ENCODE measurements at regions not wholly inside any gene's neighbourhood (a gene's known extent, or its start where the extent isn't known, plus 50 kb on each side); places are given as distances from the start of the nearest gene placed in this dataset.
"Not testable (repeated sequence)": the region's sequence is repeated elsewhere in the genome, so short reads cannot be mapped to it uniquely, and the experiment has no call there.

DNA sequence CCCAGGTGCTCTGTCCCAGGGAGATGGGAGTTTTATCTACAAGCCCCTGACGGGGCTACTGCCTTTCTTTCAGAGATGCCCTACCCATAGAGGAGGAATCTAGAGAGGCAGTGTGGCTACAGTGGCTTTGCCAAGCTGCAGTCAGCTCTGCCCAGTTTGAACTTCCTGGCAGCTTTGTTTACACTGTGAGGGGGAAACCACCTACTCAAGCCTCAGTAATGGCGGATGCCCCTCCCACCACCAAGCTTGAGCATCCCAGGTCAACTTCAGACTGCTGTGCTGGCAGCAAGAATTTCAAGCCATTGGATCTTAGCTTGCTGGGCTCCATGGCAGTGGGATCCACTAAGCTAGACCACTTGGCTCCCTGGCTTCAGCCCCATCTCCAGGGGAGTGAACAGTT lies 53.1 kb upstream of the TMEM252 start:
- not testable (repeated sequence) for DNase-seq

DNA sequence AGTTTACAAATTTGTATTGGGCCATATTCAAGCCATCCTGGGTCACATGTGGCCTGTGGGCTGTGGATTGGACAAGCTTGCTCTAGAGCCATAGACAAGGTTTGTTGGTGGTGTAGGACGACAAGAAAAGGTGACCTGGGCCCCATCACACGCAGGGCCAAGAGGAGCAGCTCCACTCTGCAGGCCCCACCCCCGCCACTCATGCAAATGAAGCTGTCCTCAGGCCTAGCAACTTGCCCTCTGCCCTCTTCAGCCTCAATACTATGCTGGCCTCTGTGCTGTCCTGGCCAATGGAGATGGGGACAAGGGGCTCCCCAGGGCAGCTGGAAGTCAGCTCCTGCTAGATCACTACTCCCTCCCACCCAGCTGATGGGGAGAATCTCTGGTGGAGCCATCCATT lies 55.2 kb upstream of the TMEM252 start:
- no peak for DNase-seq

DNA sequence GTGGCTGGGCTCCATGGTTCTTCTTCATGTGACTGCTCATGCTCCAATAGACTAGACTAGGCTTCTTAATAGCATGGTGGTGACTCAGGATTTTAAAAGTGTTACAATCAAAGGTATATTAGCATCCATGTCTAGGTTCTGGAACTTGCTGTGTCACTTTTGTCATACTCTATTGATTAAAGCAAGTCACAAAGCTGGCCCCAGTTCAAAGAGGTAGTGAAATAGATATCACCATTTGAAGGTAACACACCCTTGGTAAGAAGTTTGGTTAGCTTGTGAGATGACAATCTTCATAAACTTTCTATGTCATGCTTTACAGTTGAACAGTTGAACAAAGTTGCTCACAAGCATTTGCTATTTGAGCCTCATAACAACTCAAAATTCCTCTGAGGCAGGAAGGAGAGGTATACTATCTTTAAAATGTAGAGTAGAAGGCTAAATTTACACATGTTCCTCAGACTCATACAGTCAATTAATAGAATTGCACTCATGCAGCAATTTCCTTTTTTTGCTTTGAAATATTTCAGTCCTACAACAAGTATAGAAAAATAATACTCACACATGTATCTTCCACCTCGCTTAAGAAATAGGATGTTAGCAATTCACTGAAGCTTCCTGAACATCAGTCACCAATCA lies 56.8 kb upstream of the TMEM252 start:
- DNase-seq, result no peak

DNA sequence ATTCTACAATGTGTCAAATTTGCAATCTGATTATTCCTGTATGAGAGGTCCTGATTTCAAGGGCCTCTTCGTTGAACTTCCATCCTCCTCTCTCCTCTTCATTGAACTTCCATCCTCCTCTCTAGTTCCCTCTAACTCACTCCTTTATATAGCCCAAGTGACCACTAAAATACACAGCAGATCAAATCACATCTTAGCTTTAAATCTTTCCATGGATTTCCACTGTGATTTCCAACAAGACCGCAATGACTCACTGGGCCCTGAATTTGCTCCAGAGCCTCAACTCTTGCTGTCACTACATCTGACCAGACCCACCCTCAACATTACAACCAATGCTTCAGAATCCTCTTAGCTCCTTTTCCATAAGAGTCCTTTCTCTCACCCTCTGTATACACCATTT lies 59.1 kb upstream of the TMEM252 start:
- no peak for DNase-seq

DNA sequence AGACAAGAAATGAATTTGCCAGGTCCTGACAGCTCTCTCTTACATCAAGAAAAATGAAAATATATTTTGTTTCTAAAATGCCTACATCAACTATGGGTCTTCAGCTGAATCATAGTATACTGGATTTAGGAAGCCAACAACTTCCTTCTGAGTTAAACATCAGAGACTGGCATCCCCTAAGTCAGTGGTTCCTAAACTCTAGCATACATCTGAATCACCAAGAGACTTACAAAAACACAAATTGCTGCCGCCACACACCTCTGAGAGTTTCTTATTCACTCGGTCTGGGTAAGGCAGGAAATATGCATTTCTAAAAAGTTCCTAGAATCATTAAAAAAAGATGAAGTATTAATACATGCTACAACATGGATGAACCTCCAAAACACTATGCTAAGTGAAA lies 60.4 kb upstream of the TMEM252 start:
- no peak for DNase-seq

DNA sequence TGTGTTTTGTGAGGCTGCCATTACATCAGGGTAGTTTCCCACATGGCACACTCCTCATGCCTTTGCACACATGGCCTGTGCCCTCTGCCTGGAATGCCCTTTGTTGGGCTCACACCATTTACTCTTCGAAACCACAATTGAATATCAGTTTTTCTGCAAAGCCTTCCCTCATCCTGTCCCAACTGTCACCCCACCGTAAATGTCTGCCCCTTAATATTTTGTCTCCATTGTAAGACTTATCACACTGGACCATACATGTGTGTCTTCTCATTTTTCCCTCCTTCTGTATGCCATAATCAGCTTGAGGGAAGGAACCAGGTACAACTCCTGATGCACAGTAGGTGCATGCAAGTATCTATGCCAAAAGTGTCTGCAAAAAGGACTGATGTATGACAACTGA lies 62.7 kb upstream of the TMEM252 start:
- DNase-seq, result no peak

DNA sequence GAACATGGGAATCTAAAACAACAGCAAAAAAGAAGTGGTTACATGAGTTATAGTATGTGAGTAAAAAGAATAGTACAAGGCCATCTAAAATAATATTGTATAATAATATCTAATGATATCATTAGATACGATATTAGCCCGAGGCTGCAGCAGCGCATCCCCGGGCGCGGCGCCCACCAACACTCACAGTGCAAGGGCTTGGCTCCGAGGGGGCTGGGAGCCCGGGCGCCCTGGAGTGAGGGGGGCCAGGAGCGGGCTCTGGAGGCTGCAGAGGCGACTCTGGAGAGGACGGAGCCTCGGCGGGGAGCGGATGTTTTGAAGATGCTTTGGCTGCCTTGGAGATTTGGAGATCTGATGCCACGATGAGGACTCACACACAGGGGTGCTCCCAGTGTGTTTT lies 68.1 kb upstream of the TMEM252 start:
- DNase-seq, result no peak

DNA sequence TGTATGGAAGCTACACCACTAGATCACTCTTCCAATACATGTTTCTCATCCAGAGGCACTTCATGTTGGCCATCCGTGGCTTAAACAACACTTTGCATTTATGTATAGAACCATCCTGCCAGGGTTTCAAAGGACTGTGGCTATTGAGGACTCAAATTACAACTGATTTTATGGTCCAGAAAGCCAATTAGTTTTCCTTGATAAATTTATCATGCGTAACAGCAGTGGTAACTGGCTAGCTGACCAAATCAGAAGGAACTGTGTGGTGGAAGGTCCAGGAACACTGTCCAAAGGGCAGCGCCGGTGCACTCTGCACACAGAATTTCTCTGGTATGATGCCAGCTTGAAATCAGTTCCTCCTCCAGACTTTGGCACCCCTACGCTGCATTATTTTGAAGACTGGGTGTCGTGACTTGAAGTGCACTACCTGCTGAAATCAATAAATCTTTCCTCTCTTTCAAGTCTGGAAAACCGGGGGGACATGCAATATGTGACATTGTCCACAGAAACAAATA lies 69.3 kb upstream of the TMEM252 start:
- no peak for DNase-seq

DNA sequence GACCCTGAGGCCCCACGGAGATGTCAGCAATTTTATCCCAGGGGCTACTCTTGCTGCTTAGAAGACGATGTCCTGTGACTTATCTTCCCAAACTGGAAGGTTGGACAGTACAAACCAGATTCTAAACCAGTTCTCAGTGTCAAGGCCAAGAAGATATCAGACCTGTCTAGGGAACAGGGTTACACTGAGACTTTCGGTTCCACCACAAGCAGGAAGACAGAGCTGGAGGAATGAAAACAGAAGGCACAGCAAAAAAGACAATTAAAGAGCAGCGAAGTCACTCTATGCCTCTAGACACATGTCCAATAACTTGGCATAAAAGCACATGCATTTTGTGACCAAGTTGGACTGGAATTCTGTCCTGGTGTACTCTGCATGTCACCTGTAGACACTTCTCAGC lies 73.4 kb upstream of the TMEM252 start:
- no peak for DNase-seq

DNA sequence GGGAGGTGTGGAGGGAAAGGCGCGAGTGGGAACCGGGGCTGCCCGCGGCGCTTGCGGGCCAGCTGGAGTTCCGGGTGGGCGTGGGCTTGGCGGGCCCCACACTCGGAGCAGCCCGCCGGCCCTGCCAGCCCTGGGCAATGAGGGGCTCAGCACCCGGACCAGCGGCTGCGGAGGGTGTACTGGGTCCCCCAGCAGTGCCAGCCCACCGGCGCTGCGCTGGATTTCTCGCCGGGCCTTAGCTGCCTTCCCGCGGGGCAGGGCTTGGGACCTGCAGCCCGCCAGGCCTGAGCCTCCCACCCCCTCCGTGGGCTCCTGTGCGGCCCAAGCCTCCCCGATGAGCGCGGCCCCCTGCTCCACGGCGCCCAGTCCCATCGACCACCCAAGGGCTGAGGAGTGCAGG lies 76.3 kb upstream of the TMEM252 start:
- DNase-seq, result not testable (repeated sequence)

DNA sequence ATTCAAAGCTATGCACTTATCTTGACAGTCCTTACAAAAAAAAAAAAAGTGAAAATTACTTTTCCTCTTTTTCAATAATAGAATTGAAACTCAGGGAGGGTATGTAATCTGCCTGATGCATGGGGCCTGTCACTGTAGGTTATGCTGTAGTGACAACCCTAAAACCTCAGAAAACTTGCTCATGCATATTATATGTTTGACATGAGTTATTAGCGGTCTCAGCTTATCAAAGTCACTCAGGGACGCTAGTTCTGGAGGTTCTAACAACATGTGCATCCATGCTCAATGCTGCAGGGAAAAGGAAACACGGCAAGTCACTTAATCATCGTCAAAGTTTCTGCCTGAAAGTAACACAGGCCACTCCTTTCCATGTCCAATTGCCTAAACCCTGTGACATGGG lies 78.4 kb upstream of the TMEM252 start:
- no peak for DNase-seq

DNA sequence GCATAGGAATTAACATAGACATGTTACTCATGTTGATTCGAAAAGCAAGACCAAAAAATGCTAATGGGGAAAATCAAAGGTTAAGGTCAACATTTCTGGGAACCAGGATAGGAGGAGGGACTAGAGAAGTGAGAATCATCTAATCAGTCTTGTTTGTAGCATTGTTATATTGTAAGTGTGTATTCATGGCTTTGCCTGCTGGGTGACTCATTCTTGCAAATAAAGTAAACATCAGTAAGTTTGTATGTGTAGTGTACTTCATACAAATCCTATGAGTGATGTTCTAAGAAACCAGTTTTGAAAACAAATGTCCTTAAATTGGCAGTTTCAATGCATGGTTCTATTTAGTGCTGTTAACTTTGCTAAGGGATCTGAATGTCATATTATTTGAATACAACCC lies 79.0 kb upstream of the TMEM252 start:
- DNase-seq, result no peak

DNA sequence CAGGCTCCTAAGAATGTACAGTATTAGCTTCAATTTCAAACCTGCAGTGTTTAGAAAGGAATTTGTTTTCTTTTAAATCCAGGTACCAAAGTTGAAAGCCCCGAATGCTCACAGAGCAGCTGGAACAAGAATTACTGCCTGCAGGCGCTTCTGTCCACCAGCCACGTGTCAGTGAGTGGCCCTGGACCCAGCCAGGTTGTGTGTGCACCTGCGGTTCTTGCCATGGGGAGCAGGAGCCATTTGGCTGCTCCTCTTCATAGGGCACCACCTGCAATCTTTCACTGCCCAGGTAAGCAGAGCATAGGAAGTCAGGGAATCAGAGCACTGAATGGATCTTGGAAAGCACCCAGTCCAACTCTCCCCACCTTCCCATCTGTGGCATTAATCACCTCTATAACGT lies 79.5 kb upstream of the PIP5K1B start:
- DNase-seq, result peak in 1 of 2 experiments; percentile 61

DNA sequence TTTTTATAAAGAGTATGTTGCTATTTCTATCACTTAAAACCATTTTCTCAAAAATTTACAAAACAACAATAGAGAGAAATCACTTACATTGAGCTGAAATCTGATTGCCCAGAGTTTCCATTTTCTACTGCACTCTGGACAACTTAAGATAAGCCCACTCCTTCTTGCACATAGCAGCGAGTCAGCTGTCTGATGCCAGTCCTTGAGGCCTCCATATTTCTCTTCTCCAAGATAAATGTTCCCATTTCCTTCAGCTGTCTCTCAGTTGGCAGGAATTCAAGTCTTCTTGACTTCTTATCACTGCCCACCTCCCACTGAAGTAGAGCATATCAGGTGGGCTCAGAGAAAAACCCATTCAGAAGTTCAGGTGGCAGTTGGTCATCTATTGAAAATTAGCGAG lies 78.5 kb upstream of the PIP5K1B start:
- DNase-seq, result no peak

DNA sequence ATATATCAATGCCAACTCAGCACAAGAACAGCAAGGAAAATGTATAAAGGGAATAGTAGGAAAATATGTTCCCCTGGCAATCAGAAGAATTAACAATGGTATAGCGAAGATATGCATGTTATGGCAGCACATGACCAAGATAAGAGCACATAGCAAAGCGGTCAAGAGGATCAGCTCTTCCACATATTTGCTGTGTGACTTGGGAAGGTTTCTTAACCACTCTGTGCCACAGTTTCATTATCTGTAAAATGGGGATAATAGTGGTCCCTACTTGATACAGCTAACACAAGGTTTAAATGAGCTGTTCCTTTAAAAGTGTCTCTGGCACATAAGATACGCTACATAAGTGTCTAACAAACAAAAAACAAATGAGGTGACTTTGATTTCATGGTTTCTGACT lies 77.9 kb upstream of the PIP5K1B start:
- no peak for DNase-seq

DNA sequence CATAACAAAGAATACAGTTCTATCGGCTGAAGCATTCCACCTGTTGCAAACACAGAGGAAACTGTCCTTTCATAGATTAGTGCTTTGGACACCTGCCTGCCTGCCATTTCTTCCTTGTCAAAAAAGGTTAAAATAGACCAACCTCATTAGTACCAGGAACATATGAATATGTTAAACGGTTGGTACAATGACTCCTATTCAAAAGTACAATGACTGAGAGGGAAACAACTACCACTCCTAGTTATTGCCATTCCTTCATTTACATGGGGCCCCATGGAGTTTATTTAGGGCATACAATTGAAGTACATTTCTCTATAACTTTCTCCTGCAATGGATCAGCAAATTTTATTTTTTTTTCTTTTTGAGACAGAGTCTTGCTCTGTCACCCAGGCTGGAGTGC lies 77.4 kb upstream of the PIP5K1B start:
- no peak for DNase-seq

DNA sequence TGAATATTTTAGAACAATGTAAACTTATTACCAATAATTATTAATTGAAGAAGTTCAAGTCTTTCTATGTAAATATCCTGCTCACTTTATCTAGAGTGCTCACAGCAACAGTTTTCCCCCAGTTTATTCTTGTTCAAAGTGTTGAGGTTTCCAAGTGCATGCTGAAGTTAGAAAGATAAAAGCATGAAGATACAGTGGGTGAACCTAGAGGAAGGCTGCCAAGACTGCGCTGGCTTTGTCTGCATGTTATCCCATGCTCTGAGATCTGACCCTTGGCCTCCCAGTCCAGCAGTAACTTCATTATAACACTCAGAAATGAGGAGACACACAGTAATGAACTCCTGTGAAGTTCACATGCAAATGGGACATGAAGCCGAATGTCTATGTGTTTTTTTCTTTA lies 76.0 kb upstream of the PIP5K1B start:
- DNase-seq, result no peak

DNA sequence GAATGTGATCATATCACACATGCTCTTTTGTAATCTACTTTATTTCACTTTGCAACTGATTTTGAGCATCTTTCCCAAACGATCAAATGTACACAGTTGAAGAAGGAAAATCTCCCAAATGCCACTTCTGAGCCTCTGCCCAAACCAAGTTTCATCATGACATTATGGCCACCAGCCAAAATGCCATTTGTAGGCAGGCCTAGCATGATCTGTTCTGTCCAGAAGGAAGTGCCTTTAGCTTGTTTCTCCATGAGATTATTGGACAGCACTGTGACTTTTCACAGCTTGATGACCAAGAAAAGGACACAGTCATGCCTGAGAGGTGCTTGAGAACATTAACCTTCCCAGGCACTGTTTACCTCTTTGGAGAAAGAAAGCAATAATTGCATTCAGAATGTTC lies 73.2 kb upstream of the PIP5K1B start:
- DNase-seq, result no peak

DNA sequence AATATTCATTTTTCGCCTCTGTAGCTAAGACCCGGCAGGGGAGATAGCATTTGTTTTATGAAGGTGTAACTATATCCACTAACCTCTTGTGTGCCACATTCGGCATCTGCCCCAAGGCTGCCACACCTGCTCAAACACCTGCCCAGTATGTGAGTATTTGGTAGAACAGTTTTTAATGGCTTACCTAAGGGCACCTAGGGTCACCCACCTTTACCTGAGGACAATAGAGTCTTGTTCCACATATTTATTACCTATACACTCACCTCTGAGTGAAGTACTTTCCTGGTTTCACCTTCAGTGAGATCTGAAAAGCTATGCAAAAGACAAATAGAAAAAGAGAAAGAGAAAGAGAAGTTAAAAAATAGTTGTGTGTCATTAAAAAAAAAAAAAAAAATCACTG lies 68.0 kb upstream of the PIP5K1B start:
- DNase-seq, result peak; percentile 49 to 85

DNA sequence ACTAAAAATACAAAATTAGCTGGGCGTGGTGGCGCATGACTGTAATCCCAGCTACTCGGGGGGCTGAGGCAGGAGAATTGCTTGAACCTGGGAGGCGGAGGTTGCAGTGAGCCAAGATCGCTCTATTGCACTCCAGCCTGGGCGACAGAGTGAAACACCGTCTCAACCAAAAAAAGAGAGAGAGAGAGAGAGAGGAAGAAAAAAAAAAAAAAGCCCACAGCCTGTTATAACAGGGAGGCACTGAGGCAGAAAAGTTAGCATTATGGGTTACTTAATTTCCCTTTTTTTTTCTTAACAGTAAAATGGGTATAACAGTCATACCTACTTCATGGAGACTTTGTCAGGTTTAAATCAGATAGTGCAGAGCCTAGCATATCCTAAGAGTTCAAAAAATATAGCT lies 65.8 kb upstream of the PIP5K1B start:
- not testable (repeated sequence) for DNase-seq

DNA sequence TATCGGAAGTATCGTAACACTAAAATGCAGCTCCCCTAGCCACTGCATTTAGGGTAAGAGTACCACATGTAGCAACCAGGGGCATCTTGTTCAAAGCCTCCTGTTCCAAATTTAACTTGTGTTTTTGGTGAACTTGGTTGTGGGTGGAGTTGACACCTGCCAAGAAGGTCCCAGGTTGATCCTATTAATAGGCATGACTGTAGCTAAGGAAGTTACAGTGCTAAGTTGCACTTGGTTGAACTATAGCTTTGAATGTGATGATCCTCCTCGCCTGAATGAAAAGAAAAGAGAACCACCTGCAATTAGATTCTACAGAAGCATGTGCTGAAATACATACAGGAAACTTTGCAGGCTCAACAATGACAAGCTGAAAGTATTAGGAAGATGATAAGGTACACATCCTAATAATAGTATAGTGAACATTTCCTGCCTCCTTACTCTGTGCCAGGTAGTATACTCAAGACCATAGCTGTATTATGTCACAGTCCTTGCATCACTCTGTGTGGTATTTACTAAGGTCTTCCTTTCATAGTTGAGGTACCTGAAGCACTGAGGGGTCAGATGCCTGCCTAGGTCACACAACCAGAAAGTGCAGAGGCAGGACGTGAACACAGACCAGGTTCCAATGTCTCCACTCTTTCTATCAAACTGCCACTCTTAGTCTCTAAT lies 64.5 kb upstream of the PIP5K1B start:
- no peak for DNase-seq

DNA sequence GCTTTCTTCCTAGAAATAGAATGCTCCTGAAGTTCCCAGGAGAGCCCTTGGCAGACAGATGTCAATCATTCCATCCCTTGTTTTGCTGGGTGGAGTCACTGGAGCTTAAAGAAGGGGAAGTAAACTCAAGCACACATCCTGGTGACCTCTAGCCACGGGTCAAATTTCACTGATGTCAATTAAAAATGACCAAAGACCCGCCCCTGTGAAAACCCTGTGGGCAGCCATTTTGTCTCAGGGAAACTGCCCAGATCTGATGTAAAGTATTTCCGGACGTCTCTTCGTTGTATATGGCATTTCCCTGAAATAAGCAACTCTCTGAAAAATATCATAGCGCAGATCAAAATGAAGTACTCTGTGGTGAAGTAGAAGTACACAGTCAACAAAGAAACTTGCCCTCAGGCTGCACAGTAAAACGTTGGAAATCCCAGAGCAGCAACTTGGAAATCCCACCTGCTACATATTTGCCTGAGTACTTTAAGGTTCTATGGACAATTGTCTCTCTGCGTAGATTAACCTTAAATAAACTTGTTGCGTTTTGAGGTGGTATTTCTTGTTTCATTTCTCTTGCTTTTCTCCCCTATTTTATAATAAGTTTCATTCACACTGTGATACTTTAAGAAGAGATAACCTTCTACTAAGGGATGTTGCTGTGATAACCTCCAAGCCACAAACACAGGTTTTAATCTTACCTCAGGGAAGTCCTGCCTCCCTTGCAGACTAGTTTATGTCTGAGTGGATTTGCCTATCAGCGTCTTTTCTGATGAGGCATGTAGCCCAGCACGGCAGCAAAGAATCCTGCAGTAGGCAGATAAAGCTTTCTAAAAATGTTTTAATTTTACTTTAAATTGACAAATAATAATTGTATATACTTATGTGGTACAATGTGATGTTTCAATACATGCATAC lies 60.9 kb upstream of the PIP5K1B start:
- no peak for DNase-seq

DNA sequence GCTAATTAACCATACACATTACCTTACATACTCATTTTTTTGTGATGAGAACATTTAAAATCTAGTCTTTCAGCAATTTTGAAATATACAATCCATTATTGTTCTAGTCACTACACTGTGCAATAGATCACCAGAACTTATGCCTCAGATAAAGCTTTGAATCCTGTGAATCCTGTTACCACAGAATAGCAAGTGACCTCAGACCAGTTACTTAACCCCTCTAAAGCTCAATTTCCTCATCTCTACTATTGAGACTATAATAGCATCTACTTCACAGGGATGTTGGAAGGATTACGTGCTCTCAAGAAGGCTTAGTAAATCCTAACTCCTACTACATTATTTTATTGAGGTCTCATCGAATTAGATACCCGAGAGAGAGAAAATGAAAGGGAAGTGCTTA lies 60.2 kb upstream of the PIP5K1B start:
- no peak for DNase-seq

DNA sequence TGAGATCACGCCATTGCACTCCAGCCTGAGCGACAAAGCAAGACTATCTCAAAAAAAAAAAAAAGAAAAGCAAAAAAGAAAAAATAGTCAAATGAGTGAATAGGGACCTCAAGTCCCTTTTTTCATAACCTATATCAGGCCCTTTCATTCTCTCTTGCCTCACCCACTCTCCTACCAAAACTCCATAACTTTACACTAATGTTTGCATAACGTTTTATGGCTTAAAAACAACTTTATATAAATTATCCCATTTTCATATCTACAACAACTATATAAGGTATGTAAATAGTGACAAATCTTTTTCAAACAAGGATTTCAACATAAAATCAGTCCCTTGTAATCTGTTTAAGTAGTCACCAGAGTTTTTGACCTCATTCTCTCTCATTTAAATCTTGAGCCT lies 56.9 kb upstream of the PIP5K1B start:
- DNase-seq, result no peak

All from NCI-H2081 (cell line).